ENCODE measurements at regions not wholly inside any gene's neighbourhood (a gene's known extent, or its start where the extent isn't known, plus 50 kb on each side); places are given as distances from the start of the nearest gene placed in this dataset.

GRCh38 chr3:34439796-34440195, 641.4 kb downstream of the PDCD6IP start:
- TF ChIP-seq POLR2A (IDR thresholded peaks at IDR 0.05; ENCODE audit: low read depth, low read length) = no peak
- TF ChIP-seq POLR2AphosphoS5 (IDR thresholded peaks at IDR 0.05; ENCODE audit: low read depth, low read length) = no peak
- no peak for TF ChIP-seq TAF1 (IDR thresholded peaks at IDR 0.05; ENCODE audit: borderline replicate concordance, low read depth, low read length)

All from GM12892 (cell line).